ENCODE measurements at regions not wholly inside any gene's neighbourhood (a gene's known extent, or its start where the extent isn't known, plus 50 kb on each side); places are given as distances from the start of the nearest gene placed in this dataset.

DNA sequence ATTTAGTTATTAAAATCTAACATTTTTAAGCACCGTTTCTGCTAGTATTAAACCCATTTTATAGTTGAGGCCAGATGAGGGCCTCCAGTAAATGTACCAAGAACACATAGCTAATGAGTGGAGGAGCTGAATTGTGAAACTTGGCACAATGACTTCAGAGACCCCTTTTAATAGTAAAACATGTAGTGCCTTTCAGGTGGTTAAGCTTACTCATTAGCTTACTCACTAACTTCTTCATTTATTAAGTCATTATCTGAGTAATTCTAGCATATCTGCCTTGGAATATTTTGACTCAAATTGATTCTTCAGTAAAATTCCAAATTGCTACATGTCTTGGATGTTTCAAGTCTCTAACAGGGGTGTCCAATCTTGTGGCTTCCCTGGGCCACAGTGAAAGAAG, 735.2 kb downstream of the LIG4 start:
- TF ChIP-seq, protein P1, sequence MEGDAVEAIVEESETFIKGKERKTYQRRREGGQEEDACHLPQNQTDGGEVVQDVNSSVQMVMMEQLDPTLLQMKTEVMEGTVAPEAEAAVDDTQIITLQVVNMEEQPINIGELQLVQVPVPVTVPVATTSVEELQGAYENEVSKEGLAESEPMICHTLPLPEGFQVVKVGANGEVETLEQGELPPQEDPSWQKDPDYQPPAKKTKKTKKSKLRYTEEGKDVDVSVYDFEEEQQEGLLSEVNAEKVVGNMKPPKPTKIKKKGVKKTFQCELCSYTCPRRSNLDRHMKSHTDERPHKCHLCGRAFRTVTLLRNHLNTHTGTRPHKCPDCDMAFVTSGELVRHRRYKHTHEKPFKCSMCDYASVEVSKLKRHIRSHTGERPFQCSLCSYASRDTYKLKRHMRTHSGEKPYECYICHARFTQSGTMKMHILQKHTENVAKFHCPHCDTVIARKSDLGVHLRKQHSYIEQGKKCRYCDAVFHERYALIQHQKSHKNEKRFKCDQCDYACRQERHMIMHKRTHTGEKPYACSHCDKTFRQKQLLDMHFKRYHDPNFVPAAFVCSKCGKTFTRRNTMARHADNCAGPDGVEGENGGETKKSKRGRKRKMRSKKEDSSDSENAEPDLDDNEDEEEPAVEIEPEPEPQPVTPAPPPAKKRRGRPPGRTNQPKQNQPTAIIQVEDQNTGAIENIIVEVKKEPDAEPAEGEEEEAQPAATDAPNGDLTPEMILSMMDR (IDR thresholded peaks at IDR 0.05; ENCODE audit: insufficient read depth, low read depth, low read length) = no peak
- DNase-seq (ENCODE audit: low read depth) = no peak
- CTCF ChIA-PET = interaction anchor here (0.6 kb wide), 1 partner anchor 30 kb away, joined by 3 read pairs; no protein-coding TSS in a partner anchor

DNA sequence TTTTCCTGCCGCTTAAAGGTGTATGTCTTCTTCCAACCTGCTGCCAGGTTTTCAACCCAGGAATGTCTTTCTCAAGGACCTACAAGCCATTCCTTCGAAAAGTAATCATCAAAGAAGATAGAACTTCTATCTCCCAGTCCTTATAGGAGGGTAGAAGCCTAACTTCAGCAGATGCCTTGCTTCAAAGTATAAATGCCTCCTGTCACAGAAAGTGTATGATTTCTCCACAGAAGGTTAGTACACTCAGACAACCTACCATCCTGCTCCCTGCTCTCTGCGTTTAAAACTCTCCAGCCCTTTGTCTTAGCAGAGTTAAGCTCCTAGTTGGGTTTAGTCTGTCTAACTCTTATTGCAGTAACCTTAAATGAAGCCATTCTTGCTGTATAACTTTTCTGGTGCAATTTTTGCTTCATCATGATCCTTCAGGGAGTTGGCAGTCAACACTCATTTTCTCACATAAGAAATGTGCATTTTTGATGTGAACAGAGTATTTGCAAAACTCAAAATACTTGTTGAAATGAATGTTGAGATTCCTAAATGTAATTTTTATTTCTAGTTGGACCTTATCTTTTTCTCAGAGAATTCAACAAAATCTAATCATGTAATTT, 737.5 kb downstream of the LIG4 start:
- ChIA-PET CTCF (no interaction called here), POLR2A (no interaction called here)
- H3K27me3 ChIP-seq (ENCODE audit: control insufficient read depth, insufficient read depth, low read length) = no peaks in the 10 kb centered on the region
- TF ChIP-seq, protein P1 (IDR thresholded peaks at IDR 0.05; ENCODE audit: insufficient read depth, low read depth, low read length) = no peak
- no peak for DNase-seq (ENCODE audit: low read depth)
- no peak overlapping the region for H3K4me3 ChIP-seq (ENCODE audit: low read depth, low read length)
- no peaks in the 10 kb centered on the region for H3K36me3 ChIP-seq (ENCODE audit: control insufficient read depth, insufficient read depth, low read length)

More for the DNA sequence above, 735.2 kb downstream of the LIG4 start:
- no peak overlapping the region for H3K4me3 ChIP-seq (ENCODE audit: low read depth, low read length)
- POLR2A ChIA-PET = no interaction called here
- no peaks in the 10 kb centered on the region for H3K36me3 ChIP-seq (ENCODE audit: control insufficient read depth, insufficient read depth, low read length)
- H3K27me3 ChIP-seq (ENCODE audit: control insufficient read depth, insufficient read depth, low read length) = no peaks in the 10 kb centered on the region

DNA sequence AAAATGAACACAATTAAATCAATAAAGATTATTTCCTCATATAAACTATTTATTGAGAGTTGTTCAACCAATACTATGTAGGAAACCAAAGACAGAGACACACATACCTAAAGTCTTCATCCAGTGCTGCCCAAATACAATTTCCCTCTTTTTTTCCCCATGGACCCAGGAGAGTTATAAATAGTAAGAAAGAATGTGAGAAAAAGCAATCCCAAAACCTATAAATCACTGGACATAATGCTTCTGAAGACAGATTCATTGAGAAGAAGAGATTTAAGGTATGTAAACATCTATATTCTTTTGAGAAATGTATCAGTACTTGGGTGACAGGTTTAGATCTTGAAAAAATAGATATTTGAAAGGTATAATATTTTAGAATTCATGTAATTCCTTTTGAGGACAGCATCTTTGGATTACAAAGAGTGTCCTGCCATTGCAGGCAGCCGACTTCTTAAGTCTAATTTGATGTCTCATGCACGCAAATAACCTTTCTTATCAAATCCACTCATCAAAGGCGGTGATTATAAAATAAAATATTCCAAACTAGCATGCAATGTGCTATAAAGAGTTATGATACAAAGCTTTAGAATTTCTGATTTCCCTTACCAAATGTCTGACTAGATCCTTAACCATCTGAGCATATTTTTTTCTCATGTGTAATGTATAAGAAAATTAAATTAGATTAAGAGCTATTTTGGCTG, 739.4 kb downstream of the LIG4 start:
- Histone ChIP-seq H3K27me3 (ENCODE audit: control insufficient read depth, insufficient read depth, low read length) (no peaks in the 10 kb centered on the region), H3K36me3 (ENCODE audit: control insufficient read depth, insufficient read depth, low read length) (no peaks in the 10 kb centered on the region), H3K4me3 (ENCODE audit: low read depth, low read length) (no peak overlapping the region)
- TF ChIP-seq, protein P1 (IDR thresholded peaks at IDR 0.05; ENCODE audit: insufficient read depth, low read depth, low read length) = no peak
- POLR2A ChIA-PET = no interaction called here
- CTCF ChIA-PET = no interaction called here
- no peak for DNase-seq (ENCODE audit: low read depth)

DNA sequence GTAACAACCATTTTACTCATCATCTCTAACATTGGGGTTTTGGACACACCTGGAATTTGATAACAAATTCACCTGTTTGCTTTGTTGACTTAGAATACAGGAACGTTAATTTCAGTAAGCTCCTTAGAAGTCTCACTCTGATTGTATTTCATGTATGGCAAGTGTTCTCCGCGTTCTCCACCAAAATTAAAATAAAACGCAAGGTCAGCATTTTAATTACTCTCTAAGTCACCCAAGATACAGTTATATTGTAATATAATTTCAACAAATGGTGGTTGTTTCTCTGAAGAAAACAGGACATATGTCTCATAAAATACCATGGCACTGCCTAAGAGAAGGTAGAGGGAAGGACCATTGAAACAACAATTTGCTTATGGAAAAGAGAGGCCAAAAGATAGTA, 742.1 kb downstream of the LIG4 start:
- CTCF ChIA-PET = interaction anchor here (0.6 kb wide), 1 partner anchor 9 kb away, joined by 3 read pairs; no protein-coding TSS in a partner anchor
- H3K27me3 ChIP-seq (ENCODE audit: control insufficient read depth, insufficient read depth, low read length) = no peaks in the 10 kb centered on the region
- TF ChIP-seq, protein P1 (IDR thresholded peaks at IDR 0.05; ENCODE audit: insufficient read depth, low read depth, low read length) = no peak
- POLR2A ChIA-PET = no interaction called here
- H3K4me3 ChIP-seq (ENCODE audit: low read depth, low read length) = no peak overlapping the region
- DNase-seq (ENCODE audit: low read depth) = no peak
- no peaks in the 10 kb centered on the region for H3K36me3 ChIP-seq (ENCODE audit: control insufficient read depth, insufficient read depth, low read length)

DNA sequence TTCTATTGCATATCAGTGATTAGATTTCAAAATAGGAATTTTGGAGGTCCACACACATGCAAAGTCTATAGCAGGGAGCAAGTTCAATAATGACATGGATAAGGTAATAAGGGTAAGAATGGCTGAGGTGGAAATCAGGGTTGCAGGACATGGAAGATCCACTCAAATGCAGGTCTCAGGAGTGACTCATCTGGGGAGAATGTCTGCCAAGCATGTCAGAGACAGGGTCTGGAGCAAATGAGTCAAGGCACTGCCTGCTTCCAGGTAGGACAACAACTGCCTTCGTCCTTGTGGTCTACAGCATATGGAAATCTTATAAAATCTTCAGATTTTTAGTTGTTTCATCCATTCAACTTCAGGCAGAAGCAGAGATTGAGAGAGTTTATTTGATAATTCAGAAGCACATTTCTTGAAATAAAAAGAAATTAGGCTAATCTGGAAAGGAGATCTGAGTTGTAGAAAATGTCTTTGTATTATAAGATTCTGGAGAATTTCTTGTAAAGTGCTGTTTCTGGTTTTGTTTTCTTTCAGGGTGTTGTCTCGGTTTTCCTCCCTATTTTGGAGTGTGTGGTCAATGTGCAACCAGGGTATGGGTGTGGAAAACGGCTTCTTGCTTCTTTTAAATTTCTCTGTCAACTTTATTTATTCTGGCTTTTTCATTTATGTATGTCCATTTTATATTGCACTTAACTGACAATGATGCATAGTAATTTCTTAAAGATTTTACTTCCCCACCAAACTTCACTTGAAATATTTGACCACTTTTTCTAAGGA, 748.8 kb downstream of the LIG4 start:
- Histone ChIP-seq H3K27me3 (ENCODE audit: control insufficient read depth, insufficient read depth, low read length) (no peaks in the 10 kb centered on the region), H3K4me3 (ENCODE audit: low read depth, low read length) (no peak overlapping the region), H3K36me3 (ENCODE audit: control insufficient read depth, insufficient read depth, low read length) (no peaks in the 10 kb centered on the region)
- ChIA-PET CTCF (no interaction called here), POLR2A (no interaction called here)
- no peak for DNase-seq (ENCODE audit: low read depth)
- TF ChIP-seq, protein P1 (IDR thresholded peaks at IDR 0.05; ENCODE audit: insufficient read depth, low read depth, low read length) = no peak

All from BJ (cell line).